Fibroblast of the aortic adventitia (primary cell): ENCODE measurements at regions not wholly inside any gene's neighbourhood (a gene's known extent, or its start where the extent isn't known, plus 50 kb on each side); places are given as distances from the start of the nearest gene placed in this dataset.

Experiments used
- DNase-seq: peaks from one replicate; pipeline ENCODE4 v3.0.0-alpha.2; 2010; ENCODE audit warnings: low read depth
- H3K4me3 ChIP-seq: 2 replicates; pipeline ENCODE4 v1.5.1; 2011; ENCODE audit warnings: low read depth, mild to moderate bottlenecking, control low read depth, low read length, moderate library complexity
- TF ChIP-seq, protein P1 (sequence below): IDR thresholded peaks from 2 replicates; pipeline ENCODE4 v1.5.1; 2011; ENCODE audit warnings: mild to moderate bottlenecking, low read length, control low read depth, inconsistent platforms; ENCODE audit not compliant: insufficient read depth

DNA sequence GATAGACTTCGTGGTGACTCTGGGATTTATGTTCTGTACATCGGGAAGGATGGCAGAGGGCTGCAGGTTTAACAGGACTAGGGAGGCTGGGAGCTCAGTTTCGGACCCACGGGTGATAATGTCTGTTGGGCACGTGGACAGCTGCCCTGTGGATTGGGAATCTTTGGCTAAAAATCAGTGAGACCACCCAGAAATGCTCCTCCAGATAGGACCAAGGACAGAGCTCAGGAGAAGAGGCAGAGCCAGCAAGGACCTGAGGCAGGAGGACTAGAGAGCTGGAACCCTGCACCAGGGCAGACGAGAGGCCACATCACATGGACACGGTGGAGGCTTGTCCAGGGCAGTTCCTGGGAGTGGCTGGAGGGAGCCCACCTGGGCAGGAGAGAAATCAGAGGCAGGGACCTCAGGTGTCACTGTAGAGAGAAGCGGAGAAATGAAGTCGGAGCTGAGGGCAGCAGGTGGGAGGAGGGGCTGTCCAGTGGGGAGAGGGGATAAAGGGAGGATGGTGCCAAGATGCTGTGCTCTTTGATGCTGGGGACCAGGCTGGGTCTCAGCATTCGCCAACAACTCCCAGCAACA, 79.2 kb downstream of the CPZ start:
- no peak overlapping the region for H3K4me3 ChIP-seq
- DNase-seq: no peak
- TF ChIP-seq, protein P1, sequence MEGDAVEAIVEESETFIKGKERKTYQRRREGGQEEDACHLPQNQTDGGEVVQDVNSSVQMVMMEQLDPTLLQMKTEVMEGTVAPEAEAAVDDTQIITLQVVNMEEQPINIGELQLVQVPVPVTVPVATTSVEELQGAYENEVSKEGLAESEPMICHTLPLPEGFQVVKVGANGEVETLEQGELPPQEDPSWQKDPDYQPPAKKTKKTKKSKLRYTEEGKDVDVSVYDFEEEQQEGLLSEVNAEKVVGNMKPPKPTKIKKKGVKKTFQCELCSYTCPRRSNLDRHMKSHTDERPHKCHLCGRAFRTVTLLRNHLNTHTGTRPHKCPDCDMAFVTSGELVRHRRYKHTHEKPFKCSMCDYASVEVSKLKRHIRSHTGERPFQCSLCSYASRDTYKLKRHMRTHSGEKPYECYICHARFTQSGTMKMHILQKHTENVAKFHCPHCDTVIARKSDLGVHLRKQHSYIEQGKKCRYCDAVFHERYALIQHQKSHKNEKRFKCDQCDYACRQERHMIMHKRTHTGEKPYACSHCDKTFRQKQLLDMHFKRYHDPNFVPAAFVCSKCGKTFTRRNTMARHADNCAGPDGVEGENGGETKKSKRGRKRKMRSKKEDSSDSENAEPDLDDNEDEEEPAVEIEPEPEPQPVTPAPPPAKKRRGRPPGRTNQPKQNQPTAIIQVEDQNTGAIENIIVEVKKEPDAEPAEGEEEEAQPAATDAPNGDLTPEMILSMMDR: no peak
